Endothelial cell of hepatic sinusoid (primary cell): ENCODE measurements at regions not wholly inside any gene's neighbourhood (a gene's known extent, or its start where the extent isn't known, plus 50 kb on each side); places are given as distances from the start of the nearest gene placed in this dataset.
"Not testable (repeated sequence)": the region's sequence is repeated elsewhere in the genome, so short reads cannot be mapped to it uniquely, and the experiment has no call there.

Source experiments
- in situ Hi-C: cut with HindIII; loops from 2 replicates; pipeline ENCODE4 v1.10.0; 2017; ENCODE audit warnings: low sequenced_read_pairs

- in situ Hi-C loops, result no loop called here
Observed at GRCh38 chr4:123599061-123599919, 202.7 kb downstream of the SPRY1 start.

GRCh38 chr4:123599920-123600810, 203.6 kb downstream of the SPRY1 start:
- in situ Hi-C loops, result no loop called here

GRCh38 chr4:123600987-123601904, 204.7 kb downstream of the SPRY1 start:
- in situ Hi-C loops, result no loop called here

GRCh38 chr4:123602007-123602406, 205.4 kb downstream of the SPRY1 start:
- in situ Hi-C loops, result no loop called here

GRCh38 chr4:123603165-123603564, 206.6 kb downstream of the SPRY1 start:
- in situ Hi-C loops, result no loop called here

DNA sequence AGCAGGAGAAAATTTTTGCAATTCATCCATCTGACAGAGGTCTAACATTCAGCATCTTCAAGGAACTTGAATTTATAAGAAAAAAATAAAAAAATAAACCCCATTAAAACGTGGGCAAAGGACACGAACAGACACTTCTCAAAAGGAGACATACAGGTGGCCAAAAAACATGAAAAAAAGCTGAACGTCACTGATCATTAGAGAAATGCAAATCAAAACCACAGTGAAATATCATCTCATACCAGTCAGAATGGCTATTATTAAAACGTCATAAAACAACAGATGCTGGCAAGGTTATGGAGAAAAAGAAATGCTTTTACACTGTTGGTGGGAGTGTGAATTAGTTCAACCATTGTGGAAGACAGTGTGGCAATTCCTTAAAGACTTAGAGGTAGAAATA, 209.2 kb downstream of the SPRY1 start:
- in situ Hi-C loops, result not testable (repeated sequence)

DNA sequence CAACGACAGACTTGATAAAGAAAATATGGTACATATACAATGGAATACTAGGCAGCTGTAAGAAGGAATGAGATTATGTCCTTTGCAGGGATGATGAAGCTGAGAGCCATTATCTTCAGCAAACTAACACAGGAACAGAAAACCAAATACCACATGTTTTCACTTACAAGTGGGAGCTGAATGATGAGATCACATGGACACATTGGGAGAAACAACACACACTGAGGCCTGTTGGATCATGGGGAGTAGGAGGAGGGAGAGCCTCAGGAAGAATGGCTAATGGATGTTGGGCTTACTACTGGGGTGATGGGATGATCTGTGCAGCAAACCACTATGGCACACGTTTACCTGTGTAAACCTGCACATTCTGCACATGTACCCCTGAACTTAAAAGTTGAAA, 209.7 kb downstream of the SPRY1 start:
- in situ Hi-C loops, result no loop called here

- in situ Hi-C loops, result no loop called here
Observed at GRCh38 chr4:123606946-123607542, 210.4 kb downstream of the SPRY1 start.

- in situ Hi-C loops, result no loop called here
Observed at GRCh38 chr4:123609829-123610228, 213.2 kb downstream of the SPRY1 start.

DNA sequence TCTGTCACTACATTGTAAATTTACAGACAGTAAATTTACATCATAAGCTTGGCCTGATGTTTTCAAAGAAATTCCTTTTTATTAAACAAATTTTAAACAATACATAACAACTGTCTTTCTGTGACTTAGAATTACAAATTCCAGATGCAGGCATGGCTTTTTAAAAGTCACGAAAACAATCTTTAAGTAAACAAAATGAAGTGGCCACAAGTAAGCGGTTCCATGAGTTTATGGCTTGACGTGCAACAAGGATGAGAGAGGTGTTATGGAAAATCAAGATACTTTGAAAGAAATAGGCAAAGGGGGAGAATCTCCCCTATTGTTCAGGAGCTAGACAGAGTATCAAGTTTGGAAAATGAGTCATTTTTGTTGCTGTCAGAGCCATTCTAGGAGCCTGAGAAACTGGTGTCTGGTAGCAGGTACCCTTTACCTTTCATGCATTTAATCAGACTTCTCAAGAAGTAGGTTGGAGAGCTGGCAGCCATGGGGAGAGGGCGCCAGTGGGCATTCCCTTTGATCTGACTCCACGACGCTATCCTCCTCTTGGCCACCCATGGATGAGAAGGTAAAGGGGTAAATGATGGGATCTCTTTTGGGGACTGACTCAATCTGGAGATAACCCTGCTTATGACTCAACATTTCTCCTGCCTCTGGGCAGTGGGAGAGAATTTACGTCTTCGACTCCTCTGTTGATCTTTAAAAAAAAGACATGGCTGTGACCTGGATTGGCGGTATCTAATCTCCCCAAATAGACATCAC, 217.2 kb downstream of the SPRY1 start:
- in situ Hi-C loops, result no loop called here

- in situ Hi-C loops, result no loop called here
Observed at GRCh38 chr4:123615901-123616300, 219.3 kb downstream of the SPRY1 start.

- in situ Hi-C loops, result no loop called here
Observed at GRCh38 chr4:123616951-123617461, 220.4 kb downstream of the SPRY1 start.

DNA sequence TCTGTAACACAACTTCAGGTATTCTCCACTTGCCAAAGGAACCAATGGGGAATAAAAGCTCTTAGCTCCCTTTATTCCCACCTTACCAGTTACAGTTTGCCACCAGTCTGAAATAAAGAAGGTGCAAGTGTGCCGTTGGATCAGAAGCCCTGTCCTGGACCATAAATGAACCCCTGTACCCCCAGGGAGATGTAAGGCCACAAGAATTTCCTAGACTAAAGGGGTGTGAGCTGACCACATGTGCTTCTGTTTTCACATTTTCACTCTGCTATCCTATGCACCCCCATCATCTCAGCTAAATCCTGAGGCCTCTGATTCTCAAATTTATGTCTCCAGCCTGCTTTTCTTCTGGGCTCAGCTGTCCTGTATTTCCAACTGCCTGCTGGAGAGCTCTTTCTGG, 221.2 kb downstream of the SPRY1 start:
- in situ Hi-C loops, result no loop called here

- in situ Hi-C loops, result no loop called here
Observed at GRCh38 chr4:123618606-123619005, 222.0 kb downstream of the SPRY1 start.

DNA sequence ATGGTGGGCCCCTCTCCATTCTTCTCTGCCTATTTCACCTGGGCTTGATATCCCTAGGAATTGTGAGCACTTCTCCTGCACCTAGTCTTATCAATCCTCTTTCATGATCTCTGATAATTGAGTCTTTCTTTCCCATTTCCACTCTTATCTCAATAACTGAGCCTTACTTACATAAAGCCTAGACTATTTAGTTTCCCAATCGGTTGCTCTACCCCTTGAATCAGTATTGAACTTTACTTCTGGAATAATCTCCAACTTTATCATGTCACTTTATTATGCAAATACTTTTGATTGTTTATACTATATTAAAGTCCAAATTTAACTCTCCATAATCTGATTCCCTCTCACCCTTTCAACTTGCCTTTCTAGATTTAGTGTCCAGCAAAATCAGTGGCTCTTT, 222.7 kb downstream of the SPRY1 start:
- in situ Hi-C loops, result no loop called here

GRCh38 chr4:123619895-123620294, 223.3 kb downstream of the SPRY1 start:
- in situ Hi-C loops, result no loop called here

GRCh38 chr4:123621072-123621705, 224.6 kb downstream of the SPRY1 start:
- in situ Hi-C loops, result no loop called here

GRCh38 chr4:123622572-123622971, 226.0 kb downstream of the SPRY1 start:
- in situ Hi-C loops, result no loop called here

DNA sequence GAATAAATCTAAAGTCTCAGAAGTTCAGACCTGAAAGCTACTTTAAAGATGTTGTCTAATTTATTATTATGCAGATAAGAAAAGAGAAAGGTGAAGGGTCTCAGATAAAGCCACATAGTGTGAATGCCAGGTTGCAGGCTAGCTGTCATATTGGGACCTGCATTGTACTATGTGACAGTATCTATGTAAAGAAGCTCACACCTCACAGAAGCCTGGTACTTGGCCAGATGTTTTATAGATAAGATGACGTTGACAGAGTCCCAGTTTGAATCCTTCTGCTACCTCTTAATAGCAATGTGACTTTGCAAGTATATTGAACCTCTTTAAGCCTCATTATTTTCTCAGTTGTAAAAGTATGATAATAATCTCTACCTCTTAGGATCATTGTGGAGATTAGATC, 227.0 kb downstream of the SPRY1 start:
- in situ Hi-C loops, result no loop called here
